Neural progenitor cell (in vitro differentiated cells): ENCODE measurements at regions not wholly inside any gene's neighbourhood (a gene's known extent, or its start where the extent isn't known, plus 50 kb on each side); places are given as distances from the start of the nearest gene placed in this dataset.

Source experiments
- EZH2 ChIP-seq: fragments of 200-600 bp; sonication (generic); IDR thresholded peaks from 2 replicates; pipeline ENCODE4 v1.6.1; 2017; ENCODE audit warnings: antibody characterized with exemption, mild to moderate bottlenecking, moderate library complexity
- TF ChIP-seq, protein P1 (sequence below): fragments of 200-600 bp; sonication (generic); IDR thresholded peaks from 2 replicates; pipeline ENCODE4 v1.5.1; 2017; ENCODE audit warnings: antibody characterized with exemption, mild to moderate bottlenecking

DNA sequence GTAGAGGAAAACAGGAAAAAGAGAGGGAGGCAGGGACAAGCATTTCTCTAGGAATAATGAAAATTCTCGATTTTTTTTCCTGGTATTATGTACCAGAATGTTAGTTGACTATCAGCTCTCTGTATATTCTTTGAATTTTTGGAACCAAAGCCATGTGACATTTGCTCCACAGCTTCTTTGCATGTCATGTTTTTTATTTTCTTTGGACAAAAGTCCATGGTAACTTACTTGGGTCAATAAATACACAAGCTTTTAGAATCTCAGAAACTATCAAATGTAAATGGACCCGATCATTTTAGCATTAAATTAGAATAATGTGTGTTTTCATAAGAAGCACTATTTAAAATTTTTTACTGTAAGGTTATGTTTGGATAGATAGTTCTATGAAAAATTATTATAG, 320.5 kb downstream of the ZIC1 start:
- TF ChIP-seq, protein P1, sequence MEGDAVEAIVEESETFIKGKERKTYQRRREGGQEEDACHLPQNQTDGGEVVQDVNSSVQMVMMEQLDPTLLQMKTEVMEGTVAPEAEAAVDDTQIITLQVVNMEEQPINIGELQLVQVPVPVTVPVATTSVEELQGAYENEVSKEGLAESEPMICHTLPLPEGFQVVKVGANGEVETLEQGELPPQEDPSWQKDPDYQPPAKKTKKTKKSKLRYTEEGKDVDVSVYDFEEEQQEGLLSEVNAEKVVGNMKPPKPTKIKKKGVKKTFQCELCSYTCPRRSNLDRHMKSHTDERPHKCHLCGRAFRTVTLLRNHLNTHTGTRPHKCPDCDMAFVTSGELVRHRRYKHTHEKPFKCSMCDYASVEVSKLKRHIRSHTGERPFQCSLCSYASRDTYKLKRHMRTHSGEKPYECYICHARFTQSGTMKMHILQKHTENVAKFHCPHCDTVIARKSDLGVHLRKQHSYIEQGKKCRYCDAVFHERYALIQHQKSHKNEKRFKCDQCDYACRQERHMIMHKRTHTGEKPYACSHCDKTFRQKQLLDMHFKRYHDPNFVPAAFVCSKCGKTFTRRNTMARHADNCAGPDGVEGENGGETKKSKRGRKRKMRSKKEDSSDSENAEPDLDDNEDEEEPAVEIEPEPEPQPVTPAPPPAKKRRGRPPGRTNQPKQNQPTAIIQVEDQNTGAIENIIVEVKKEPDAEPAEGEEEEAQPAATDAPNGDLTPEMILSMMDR = no peak
- no peak for TF ChIP-seq EZH2
